WTC11 (cell line): ENCODE measurements at regions not wholly inside any gene's neighbourhood (a gene's known extent, or its start where the extent isn't known, plus 50 kb on each side); places are given as distances from the start of the nearest gene placed in this dataset.

Experiments
- ATAC-seq: fragments of 200-7000 bp; cut with Tn5 transposase; 2 replicates; pipeline ENCODE4 v1.10.0; 2021; ENCODE audit warnings: mild to moderate bottlenecking, moderate library complexity
- CTCF ChIA-PET: fragments of 300-600 bp; sonication (Branson Sonifier 250); formaldehyde crosslinking; loops from one replicate; lab custom pipeline; 2021; ENCODE audit warnings: antibody characterized with exemption; lab: Charles Lee
- POLR2A ChIA-PET: fragments of 350-600 bp; sonication (Branson Sonifier 250); formaldehyde crosslinking; loops from one replicate; lab custom pipeline; 2021; ENCODE audit warnings: antibody characterized with exemption; lab: Charles Lee
- DNase-seq: peaks from one replicate; pipeline ENCODE4 v3.0.0; 2021; ENCODE audit warnings: low spot score
- H3K27ac Mint-ChIP-seq: 2 replicates; pipeline ENCODE4 v1.8.0; 2021; ENCODE audit warnings: mixed read lengths
- H3K27me3 Mint-ChIP-seq: 2 replicates; pipeline ENCODE4 v1.8.0; 2021; ENCODE audit warnings: low read depth, mild to moderate bottlenecking, moderate library complexity, mixed read lengths
- H3K36me3 Mint-ChIP-seq: 2 replicates; pipeline ENCODE4 v1.8.0; 2021; ENCODE audit warnings: mixed read lengths
- H3K4me1 Mint-ChIP-seq: 2 replicates; pipeline ENCODE4 v1.8.0; 2022; ENCODE audit warnings: mixed read lengths
- H3K4me3 Mint-ChIP-seq: 2 replicates; pipeline ENCODE4 v1.8.0; 2021; ENCODE audit warnings: mild to moderate bottlenecking, moderate library complexity, mixed read lengths
- H3K9me3 Mint-ChIP-seq: 2 replicates; pipeline ENCODE4 v1.8.0; 2021; ENCODE audit warnings: mixed read lengths
- CBFB ChIP-seq: sonication (generic); formaldehyde crosslinking; IDR thresholded peaks from 2 replicates; pipeline ENCODE4 v1.8.1; 2022; ENCODE audit warnings: mild to moderate bottlenecking, low read depth, missing genetic modification reagents
- CREB1 ChIP-seq: sonication (generic); formaldehyde crosslinking; IDR thresholded peaks from 2 replicates; pipeline ENCODE4 v1.8.0; 2023; ENCODE audit warnings: mild to moderate bottlenecking, missing genetic modification reagents
- FOXP4 ChIP-seq: sonication (generic); formaldehyde crosslinking; IDR thresholded peaks from 2 replicates; pipeline ENCODE4 v1.8.0; 2022; ENCODE audit warnings: mild to moderate bottlenecking, missing genetic modification reagents
- GABPB1 ChIP-seq: sonication (generic); formaldehyde crosslinking; IDR thresholded peaks from 2 replicates; pipeline ENCODE4 v1.8.1; 2023; ENCODE audit warnings: mild to moderate bottlenecking, missing genetic modification reagents
- MAX ChIP-seq: sonication (generic); formaldehyde crosslinking; IDR thresholded peaks from 2 replicates; pipeline ENCODE4 v1.8.0; 2022; ENCODE audit warnings: mild to moderate bottlenecking, missing genetic modification reagents
- NFE2L1 ChIP-seq: sonication (generic); formaldehyde crosslinking; IDR thresholded peaks from 2 replicates; pipeline ENCODE4 v1.8.1; 2023; ENCODE audit warnings: missing genetic modification reagents
- NR2C2 ChIP-seq: sonication (generic); formaldehyde crosslinking; IDR thresholded peaks from 2 replicates; pipeline ENCODE4 v1.8.0; 2022; ENCODE audit warnings: mild to moderate bottlenecking, missing genetic modification reagents
- PRRX2 ChIP-seq: fragments of 250-450 bp; sonication (Bioruptor Pico); IDR thresholded peaks from 2 replicates; pipeline ENCODE4 v1.8.0; 2021; ENCODE audit warnings: mild to moderate bottlenecking
- SMAD4 ChIP-seq: sonication (generic); formaldehyde crosslinking; IDR thresholded peaks from 2 replicates; pipeline ENCODE4 v1.8.0; 2022; ENCODE audit warnings: mild to moderate bottlenecking, missing genetic modification reagents
- ZBTB21 ChIP-seq: sonication (generic); formaldehyde crosslinking; IDR thresholded peaks from 2 replicates; pipeline ENCODE4 v1.8.1; 2023; ENCODE audit warnings: mild to moderate bottlenecking, missing genetic modification reagents, borderline replicate concordance
- ZMAT4 ChIP-seq: fragments of 250-450 bp; sonication (Bioruptor Pico); IDR thresholded peaks from 2 replicates; pipeline ENCODE4 v1.9.0; 2021; ENCODE audit warnings: mild to moderate bottlenecking
- ZNF317 ChIP-seq: sonication (generic); formaldehyde crosslinking; IDR thresholded peaks from 2 replicates; pipeline ENCODE4 v1.8.1; 2023; ENCODE audit warnings: low read depth, mild to moderate bottlenecking, moderate library complexity, missing genetic modification reagents, borderline replicate concordance
- TF ChIP-seq, protein P1 (sequence below): sonication (generic); formaldehyde crosslinking; IDR thresholded peaks from 2 replicates; pipeline ENCODE4 v1.8.1; 2022; ENCODE audit warnings: mild to moderate bottlenecking, moderate library complexity, missing genetic modification reagents
- TF ChIP-seq, protein P2 (sequence below): sonication (generic); formaldehyde crosslinking; IDR thresholded peaks from 2 replicates; pipeline ENCODE4 v1.8.1; 2023; ENCODE audit warnings: mild to moderate bottlenecking, missing genetic modification reagents, moderate library complexity
- TF ChIP-seq, protein P3 (sequence below): sonication (generic); formaldehyde crosslinking; IDR thresholded peaks from 2 replicates; pipeline ENCODE4 v1.8.1; 2023; ENCODE audit warnings: mild to moderate bottlenecking, missing genetic modification reagents
- TF ChIP-seq, protein P4 (sequence below): sonication (generic); formaldehyde crosslinking; IDR thresholded peaks from 2 replicates; pipeline ENCODE4 v1.8.0; 2022; ENCODE audit warnings: missing genetic modification reagents
- TF ChIP-seq, protein P5 (sequence below): sonication (generic); formaldehyde crosslinking; IDR thresholded peaks from 2 replicates; pipeline ENCODE4 v1.8.1; 2023; ENCODE audit warnings: mild to moderate bottlenecking, missing genetic modification reagents, borderline replicate concordance

DNA sequence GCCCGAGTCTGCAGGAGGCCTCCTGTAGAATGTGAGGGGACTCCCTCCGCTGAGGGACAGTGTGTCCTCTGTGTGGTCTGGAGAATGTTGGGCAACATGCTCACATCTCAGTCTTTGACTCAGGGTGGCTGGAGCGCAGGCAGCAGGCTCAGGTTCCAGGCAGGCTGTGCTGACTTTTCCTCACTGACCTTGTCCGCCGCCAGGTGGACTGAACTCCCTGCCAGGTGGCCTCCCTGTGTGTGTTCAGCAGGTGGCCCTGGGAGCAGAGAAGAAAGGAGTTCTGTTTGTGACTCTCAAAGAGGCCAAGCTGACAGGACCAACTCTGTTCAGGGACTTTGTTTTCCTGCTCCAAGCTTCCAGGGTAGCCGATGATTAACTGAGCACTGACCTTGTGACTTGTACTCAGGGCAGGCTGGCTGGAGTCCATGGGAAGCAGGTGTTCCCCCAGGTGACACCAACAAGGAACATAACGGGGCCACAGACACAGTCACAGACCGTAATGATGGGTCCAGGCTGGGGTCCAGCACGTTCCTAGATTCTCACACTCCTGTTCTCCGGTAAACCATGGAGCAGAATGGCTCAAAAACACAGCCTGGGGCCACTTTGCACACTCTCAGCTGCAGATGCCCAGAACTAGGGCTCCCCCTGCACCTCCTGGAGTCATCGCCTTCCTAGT is 439.8 kb downstream of the RNF144A start:
- no peak overlapping the region for H3K27ac Mint-ChIP-seq
- ATAC-seq (no peak), DNase-seq (no peak)
- no peaks in the 10 kb centered on the region for H3K27me3 Mint-ChIP-seq
- H3K36me3 Mint-ChIP-seq: no peaks in the 10 kb centered on the region
- POLR2A ChIA-PET: no interaction called here
- H3K9me3 Mint-ChIP-seq: peaks cover 5% of the 10 kb centered on the region
- CTCF ChIA-PET: no interaction called here
- no peaks in the 10 kb centered on the region; the same call in none of the 2 replicates for H3K4me1 Mint-ChIP-seq
- TF ChIP-seq ZNF317: no peak
- TF ChIP-seq GABPB1 (CRISPR knock-in tag): 0 out of 2 replicates have a peak, but pooled peaks have one; percentile 13
- H3K4me3 Mint-ChIP-seq: no peak overlapping the region

DNA sequence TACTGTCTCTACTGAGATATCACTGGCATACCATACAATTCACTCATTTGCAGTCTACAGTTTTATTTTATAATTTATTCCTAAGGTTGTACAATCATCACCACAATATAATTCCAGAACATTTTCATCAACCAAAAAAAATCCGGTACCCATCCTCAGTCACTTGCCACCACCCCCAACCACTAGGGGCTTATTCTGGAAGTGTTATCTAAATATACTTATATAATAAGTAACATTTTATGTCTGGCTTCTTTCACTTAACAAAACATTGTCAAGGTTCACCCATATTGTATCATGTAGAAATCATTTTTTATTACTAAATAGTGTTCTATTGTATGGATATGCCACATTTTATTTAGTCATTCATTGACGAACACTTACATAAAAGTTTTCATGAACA is 440.8 kb downstream of the RNF144A start:
- POLR2A ChIA-PET: no interaction called here
- no peaks in the 10 kb centered on the region for H3K36me3 Mint-ChIP-seq
- ATAC-seq (no peak), DNase-seq (no peak)
- peaks cover 5% of the 10 kb centered on the region for H3K9me3 Mint-ChIP-seq
- H3K27me3 Mint-ChIP-seq: no peaks in the 10 kb centered on the region
- CTCF ChIA-PET: no interaction called here
- H3K27ac Mint-ChIP-seq: no peak overlapping the region
- TF ChIP-seq NR2C2 (CRISPR knock-in tag) (no peak), ZBTB21 (CRISPR knock-in tag) (no peak), MAX (CRISPR knock-in tag) (no peak), CREB1 (no peak), ZMAT4 (CRISPR knock-in tag) (no peak), PRRX2 (CRISPR knock-in tag) (no peak), CBFB (no peak), SMAD4 (no peak)
- TF ChIP-seq, protein P1, sequence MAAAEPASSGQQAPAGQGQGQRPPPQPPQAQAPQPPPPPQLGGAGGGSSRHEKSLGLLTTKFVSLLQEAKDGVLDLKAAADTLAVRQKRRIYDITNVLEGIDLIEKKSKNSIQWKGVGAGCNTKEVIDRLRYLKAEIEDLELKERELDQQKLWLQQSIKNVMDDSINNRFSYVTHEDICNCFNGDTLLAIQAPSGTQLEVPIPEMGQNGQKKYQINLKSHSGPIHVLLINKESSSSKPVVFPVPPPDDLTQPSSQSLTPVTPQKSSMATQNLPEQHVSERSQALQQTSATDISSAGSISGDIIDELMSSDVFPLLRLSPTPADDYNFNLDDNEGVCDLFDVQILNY: no peak
- TF ChIP-seq, protein P2, sequence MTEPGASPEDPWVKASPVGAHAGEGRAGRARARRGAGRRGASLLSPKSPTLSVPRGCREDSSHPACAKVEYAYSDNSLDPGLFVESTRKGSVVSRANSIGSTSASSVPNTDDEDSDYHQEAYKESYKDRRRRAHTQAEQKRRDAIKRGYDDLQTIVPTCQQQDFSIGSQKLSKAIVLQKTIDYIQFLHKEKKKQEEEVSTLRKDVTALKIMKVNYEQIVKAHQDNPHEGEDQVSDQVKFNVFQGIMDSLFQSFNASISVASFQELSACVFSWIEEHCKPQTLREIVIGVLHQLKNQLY (CRISPR knock-in tag): no peak
- TF ChIP-seq, protein P3, sequence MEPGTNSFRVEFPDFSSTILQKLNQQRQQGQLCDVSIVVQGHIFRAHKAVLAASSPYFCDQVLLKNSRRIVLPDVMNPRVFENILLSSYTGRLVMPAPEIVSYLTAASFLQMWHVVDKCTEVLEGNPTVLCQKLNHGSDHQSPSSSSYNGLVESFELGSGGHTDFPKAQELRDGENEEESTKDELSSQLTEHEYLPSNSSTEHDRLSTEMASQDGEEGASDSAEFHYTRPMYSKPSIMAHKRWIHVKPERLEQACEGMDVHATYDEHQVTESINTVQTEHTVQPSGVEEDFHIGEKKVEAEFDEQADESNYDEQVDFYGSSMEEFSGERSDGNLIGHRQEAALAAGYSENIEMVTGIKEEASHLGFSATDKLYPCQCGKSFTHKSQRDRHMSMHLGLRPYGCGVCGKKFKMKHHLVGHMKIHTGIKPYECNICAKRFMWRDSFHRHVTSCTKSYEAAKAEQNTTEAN: no peak
- TF ChIP-seq, protein P4, sequence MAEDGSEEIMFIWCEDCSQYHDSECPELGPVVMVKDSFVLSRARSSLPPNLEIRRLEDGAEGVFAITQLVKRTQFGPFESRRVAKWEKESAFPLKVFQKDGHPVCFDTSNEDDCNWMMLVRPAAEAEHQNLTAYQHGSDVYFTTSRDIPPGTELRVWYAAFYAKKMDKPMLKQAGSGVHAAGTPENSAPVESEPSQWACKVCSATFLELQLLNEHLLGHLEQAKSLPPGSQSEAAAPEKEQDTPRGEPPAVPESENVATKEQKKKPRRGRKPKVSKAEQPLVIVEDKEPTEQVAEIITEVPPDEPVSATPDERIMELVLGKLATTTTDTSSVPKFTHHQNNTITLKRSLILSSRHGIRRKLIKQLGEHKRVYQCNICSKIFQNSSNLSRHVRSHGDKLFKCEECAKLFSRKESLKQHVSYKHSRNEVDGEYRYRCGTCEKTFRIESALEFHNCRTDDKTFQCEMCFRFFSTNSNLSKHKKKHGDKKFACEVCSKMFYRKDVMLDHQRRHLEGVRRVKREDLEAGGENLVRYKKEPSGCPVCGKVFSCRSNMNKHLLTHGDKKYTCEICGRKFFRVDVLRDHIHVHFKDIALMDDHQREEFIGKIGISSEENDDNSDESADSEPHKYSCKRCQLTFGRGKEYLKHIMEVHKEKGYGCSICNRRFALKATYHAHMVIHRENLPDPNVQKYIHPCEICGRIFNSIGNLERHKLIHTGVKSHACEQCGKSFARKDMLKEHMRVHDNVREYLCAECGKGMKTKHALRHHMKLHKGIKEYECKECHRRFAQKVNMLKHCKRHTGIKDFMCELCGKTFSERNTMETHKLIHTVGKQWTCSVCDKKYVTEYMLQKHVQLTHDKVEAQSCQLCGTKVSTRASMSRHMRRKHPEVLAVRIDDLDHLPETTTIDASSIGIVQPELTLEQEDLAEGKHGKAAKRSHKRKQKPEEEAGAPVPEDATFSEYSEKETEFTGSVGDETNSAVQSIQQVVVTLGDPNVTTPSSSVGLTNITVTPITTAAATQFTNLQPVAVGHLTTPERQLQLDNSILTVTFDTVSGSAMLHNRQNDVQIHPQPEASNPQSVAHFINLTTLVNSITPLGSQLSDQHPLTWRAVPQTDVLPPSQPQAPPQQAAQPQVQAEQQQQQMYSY (CRISPR knock-in tag): no peak
- H3K4me3 Mint-ChIP-seq: no peak overlapping the region
- no peaks in the 10 kb centered on the region; the same call in none of the 2 replicates for H3K4me1 Mint-ChIP-seq

DNA sequence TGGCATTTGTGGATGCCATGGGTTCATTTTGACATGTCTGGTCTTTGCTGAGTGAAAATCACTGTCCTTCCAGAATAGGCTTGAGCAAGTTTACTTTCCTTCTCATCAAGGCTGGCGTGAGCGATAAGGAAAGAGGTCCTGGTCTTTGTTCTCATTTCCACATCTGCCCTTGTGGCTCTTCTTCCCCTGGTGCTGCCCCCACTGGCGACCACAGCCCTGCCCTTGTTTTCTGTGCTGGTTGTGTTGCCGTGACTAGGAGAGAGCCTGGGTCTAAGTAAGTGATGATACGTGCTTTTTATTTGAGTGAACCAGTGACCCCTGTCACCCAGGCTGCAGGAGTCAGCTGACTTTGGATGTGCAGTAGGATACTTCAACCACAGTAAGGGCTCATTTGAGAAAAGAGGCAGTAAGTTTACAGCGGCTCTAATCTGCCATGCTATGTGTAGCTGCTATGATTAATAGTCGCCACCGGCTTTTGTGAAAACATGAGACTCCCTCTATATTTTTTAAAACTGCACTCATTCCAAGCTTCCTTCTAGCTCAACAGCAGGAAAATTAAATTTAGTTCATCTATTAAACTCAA is 441.7 kb downstream of the RNF144A start:
- ChIA-PET POLR2A (no interaction called here), CTCF (no interaction called here)
- Mint-ChIP-seq H3K36me3 (no peaks in the 10 kb centered on the region), H3K4me1 (no peaks in the 10 kb centered on the region; the same call in none of the 2 replicates), H3K4me3 (no peak overlapping the region), H3K27ac (no peak overlapping the region), H3K27me3 (no peaks in the 10 kb centered on the region), H3K9me3 (no peaks in the 10 kb centered on the region)
- DNase-seq (peak; percentile 24), ATAC-seq (peak; percentile 71)
- no peak for TF ChIP-seq SMAD4
- no peak for TF ChIP-seq NFE2L1 (CRISPR knock-in tag)
- TF ChIP-seq FOXP4 (CRISPR knock-in tag): no peak
- TF ChIP-seq, protein P5, sequence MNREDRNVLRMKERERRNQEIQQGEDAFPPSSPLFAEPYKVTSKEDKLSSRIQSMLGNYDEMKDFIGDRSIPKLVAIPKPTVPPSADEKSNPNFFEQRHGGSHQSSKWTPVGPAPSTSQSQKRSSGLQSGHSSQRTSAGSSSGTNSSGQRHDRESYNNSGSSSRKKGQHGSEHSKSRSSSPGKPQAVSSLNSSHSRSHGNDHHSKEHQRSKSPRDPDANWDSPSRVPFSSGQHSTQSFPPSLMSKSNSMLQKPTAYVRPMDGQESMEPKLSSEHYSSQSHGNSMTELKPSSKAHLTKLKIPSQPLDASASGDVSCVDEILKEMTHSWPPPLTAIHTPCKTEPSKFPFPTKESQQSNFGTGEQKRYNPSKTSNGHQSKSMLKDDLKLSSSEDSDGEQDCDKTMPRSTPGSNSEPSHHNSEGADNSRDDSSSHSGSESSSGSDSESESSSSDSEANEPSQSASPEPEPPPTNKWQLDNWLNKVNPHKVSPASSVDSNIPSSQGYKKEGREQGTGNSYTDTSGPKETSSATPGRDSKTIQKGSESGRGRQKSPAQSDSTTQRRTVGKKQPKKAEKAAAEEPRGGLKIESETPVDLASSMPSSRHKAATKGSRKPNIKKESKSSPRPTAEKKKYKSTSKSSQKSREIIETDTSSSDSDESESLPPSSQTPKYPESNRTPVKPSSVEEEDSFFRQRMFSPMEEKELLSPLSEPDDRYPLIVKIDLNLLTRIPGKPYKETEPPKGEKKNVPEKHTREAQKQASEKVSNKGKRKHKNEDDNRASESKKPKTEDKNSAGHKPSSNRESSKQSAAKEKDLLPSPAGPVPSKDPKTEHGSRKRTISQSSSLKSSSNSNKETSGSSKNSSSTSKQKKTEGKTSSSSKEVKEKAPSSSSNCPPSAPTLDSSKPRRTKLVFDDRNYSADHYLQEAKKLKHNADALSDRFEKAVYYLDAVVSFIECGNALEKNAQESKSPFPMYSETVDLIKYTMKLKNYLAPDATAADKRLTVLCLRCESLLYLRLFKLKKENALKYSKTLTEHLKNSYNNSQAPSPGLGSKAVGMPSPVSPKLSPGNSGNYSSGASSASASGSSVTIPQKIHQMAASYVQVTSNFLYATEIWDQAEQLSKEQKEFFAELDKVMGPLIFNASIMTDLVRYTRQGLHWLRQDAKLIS (CRISPR knock-in tag): no peak
